GM10248 (cell line): ENCODE measurements at regions not wholly inside any gene's neighbourhood (a gene's known extent, or its start where the extent isn't known, plus 50 kb on each side); places are given as distances from the start of the nearest gene placed in this dataset.

Source experiments
- CTCF ChIA-PET: fragments of 300-600 bp; sonication (Branson Sonifier 250); formaldehyde crosslinking; extraction: SDS; loops from one replicate; lab custom pipeline; 2021; ENCODE audit warnings: antibody characterized with exemption; lab: Yijun Ruan, JAX
- POLR2A ChIA-PET: fragments of 350-650 bp; sonication (Branson Sonifier 250); formaldehyde crosslinking; extraction: SDS; loops from one replicate; lab custom pipeline; 2020; ENCODE audit warnings: antibody characterized with exemption; lab: Yijun Ruan, JAX
- DNase-seq: peaks from one replicate; pipeline ENCODE4 v3.0.0; 2012; ENCODE audit errors: extremely low spot score
- TF ChIP-seq, protein P1 (sequence below): IDR thresholded peaks from 2 replicates; pipeline ENCODE4 v1.5.1; 2012; ENCODE audit warnings: mild to moderate bottlenecking, low read depth; ENCODE audit errors: extremely low read depth, missing control alignments, control extremely low read depth

- POLR2A ChIA-PET: no interaction called here
- TF ChIP-seq, protein P1, sequence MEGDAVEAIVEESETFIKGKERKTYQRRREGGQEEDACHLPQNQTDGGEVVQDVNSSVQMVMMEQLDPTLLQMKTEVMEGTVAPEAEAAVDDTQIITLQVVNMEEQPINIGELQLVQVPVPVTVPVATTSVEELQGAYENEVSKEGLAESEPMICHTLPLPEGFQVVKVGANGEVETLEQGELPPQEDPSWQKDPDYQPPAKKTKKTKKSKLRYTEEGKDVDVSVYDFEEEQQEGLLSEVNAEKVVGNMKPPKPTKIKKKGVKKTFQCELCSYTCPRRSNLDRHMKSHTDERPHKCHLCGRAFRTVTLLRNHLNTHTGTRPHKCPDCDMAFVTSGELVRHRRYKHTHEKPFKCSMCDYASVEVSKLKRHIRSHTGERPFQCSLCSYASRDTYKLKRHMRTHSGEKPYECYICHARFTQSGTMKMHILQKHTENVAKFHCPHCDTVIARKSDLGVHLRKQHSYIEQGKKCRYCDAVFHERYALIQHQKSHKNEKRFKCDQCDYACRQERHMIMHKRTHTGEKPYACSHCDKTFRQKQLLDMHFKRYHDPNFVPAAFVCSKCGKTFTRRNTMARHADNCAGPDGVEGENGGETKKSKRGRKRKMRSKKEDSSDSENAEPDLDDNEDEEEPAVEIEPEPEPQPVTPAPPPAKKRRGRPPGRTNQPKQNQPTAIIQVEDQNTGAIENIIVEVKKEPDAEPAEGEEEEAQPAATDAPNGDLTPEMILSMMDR: no peak
- CTCF ChIA-PET: interaction anchor here (1.2 kb wide), 1 partner anchor 9 kb away, joined by 4 read pairs; no protein-coding TSS in a partner anchor
- no peak for DNase-seq
Measured at GRCh38 chr2:175478096-175478768, 296.7 kb upstream of the ATP5MC3 start.

DNA sequence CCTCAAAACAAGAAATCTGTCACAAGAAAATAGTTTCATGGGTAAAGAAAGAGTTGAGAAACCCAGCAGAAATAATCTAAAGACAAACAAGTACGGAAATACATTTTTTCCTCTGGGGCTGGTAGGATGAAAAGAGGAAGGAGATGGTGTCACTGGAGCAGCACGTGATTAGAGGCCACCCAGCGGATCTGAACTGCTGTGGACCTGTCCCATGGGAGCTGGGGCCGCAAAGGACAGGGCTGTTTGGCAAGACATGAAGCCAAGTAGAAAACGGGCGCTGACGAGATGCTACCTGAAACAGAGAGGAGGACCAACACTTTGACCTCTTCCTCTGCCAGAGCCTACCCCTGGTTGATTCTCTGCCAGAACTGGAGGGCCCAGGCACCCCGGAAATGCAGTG is 295.4 kb upstream of the ATP5MC3 start:
- POLR2A ChIA-PET: no interaction called here
- TF ChIP-seq, protein P1: no peak
- CTCF ChIA-PET: no interaction called here
- DNase-seq: no peak

- ChIA-PET POLR2A (no interaction called here), CTCF (no interaction called here)
- DNase-seq: no peak
- TF ChIP-seq, protein P1: no peak
Measured at GRCh38 chr2:175476374-175476773, 294.9 kb upstream of the ATP5MC3 start.

- ChIA-PET CTCF (no interaction called here), POLR2A (no interaction called here)
- DNase-seq: no peak
- TF ChIP-seq, protein P1: no peak
Measured at GRCh38 chr2:175475130-175475529, 293.6 kb upstream of the ATP5MC3 start.

DNA sequence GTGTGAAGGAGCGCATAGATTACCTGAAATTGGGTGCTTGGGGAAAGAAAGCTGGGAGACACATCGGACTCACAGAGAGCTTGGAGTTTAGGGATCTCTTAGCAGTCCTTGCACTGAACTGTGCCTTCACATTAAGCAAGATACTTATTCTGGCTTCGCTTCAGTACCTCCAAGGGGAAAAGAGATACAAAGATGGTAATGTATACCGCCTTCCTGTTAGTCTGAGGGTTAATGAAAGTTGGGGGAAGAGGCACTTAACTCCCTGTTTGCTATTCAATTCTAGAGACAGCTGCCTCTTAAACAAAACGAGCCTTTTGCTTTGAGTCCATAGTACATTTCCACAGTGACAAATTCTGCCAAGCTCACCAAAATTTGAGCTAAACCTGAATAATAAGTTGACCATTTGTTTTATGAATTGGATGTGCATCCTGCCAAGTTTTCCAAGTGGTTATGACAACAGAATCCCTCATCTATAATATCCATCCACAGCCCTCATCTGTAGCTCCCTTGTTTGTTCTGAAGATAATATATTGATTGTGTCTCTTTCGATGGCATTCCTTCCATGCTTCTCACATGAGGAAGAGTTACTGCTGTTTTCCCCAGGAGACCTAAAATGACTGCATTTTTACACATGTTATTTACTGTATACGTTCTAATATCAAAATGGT is 287.1 kb upstream of the ATP5MC3 start:
- TF ChIP-seq, protein P1: no peak
- no peak for DNase-seq
- CTCF ChIA-PET: interaction anchor here (0.7 to 1.3 kb wide), 3 partner anchors 9 to 28 kb away, joined by 3 to 4 read pairs (median 3); no protein-coding TSS in a partner anchor
- POLR2A ChIA-PET: no interaction called here

- ChIA-PET POLR2A (no interaction called here), CTCF (interaction anchor here (1.3 to 1.4 kb wide), 2 partner anchors 9 to 48 kb away, joined by 3 to 4 read pairs; no protein-coding TSS in a partner anchor)
Measured at GRCh38 chr2:175465101-175465500, 283.6 kb upstream of the ATP5MC3 start.

More at GRCh38 chr2:175465101-175465500, 283.6 kb upstream of the ATP5MC3 start:
- TF ChIP-seq, protein P1: no peak
- DNase-seq: no peak
